MG63 (cell line): ENCODE measurements at regions not wholly inside any gene's neighbourhood (a gene's known extent, or its start where the extent isn't known, plus 50 kb on each side); places are given as distances from the start of the nearest gene placed in this dataset.

Source experiments
- DNase-seq: peaks from one replicate; pipeline ENCODE4 v3.0.0-alpha.2; 2020
- H3K27me3 ChIP-seq: fragments of 250-450 bp; sonication (Bioruptor Pico); 2 replicates; pipeline ENCODE4 v1.5.1; 2020; ENCODE audit warnings: mild to moderate bottlenecking, moderate library complexity
- H3K36me3 ChIP-seq: fragments of 250-450 bp; sonication (Bioruptor Pico); 2 replicates; pipeline ENCODE4 v1.5.1; 2020; ENCODE audit warnings: mild to moderate bottlenecking, moderate library complexity
- H3K4me3 ChIP-seq: fragments of 250-450 bp; sonication (Bioruptor Pico); 2 replicates; pipeline ENCODE4 v1.5.1; 2020; ENCODE audit warnings: mild to moderate bottlenecking, moderate library complexity
- H3K9me3 ChIP-seq: fragments of 250-450 bp; sonication (Bioruptor Pico); 2 replicates; pipeline ENCODE4 v1.5.1; 2020; ENCODE audit warnings: mild to moderate bottlenecking, moderate library complexity

- no peak overlapping the region for H3K4me3 ChIP-seq
- no peak for DNase-seq
- H3K9me3 ChIP-seq: peaks cover 1% of the 10 kb centered on the region; the same call in 1 of the 2 replicates
- no peaks in the 10 kb centered on the region for H3K27me3 ChIP-seq
- no peaks in the 10 kb centered on the region for H3K36me3 ChIP-seq
These were observed 1651.9 kb upstream of the MIR17HG start for GRCh38 chr13:89695343-89696257.

DNA sequence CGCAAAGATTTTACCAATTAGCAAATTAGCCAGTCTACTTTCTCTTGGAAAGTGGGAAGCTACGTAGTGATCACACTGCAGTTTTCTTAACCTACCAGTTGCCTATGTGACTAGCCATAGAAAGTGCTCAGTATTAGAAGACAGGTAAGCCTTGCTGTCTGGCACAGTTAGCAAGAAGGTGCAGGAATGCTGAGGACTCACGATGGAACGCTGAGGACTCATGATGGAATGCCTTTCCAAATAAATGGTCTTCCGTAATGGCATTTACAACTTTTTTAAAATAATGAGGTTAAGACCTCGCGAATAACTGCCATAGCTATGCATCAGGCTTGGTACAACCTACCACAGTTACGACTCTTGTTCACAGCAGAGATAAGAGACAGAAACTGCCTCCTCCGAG lies 1645.6 kb upstream of the MIR17HG start:
- H3K9me3 ChIP-seq: peaks cover 1% of the 10 kb centered on the region; the same call in 1 of the 2 replicates
- no peak for DNase-seq
- no peaks in the 10 kb centered on the region for H3K36me3 ChIP-seq
- H3K4me3 ChIP-seq: no peak overlapping the region
- no peaks in the 10 kb centered on the region for H3K27me3 ChIP-seq

DNA sequence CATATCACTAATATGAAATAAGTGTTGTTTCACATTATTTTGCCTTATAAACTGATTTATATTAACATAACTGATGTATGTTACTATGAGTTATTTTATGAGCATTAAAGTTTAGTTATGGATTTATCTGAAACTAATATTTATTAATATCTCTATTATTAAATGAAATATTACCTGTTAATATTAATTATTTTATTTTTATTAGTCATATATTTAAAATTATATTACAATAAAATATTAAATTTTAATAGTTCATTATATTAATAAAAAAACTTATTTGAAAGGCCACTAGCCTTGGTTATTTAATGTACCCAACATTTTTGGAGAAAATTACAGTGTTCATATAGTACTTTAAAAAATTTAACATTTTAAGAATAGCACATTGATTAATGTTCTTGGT lies 1643.4 kb upstream of the MIR17HG start:
- DNase-seq: no peak
- Histone ChIP-seq H3K9me3 (peaks cover 1% of the 10 kb centered on the region; the same call in 1 of the 2 replicates), H3K4me3 (no peak overlapping the region), H3K36me3 (no peaks in the 10 kb centered on the region), H3K27me3 (no peaks in the 10 kb centered on the region)

DNA sequence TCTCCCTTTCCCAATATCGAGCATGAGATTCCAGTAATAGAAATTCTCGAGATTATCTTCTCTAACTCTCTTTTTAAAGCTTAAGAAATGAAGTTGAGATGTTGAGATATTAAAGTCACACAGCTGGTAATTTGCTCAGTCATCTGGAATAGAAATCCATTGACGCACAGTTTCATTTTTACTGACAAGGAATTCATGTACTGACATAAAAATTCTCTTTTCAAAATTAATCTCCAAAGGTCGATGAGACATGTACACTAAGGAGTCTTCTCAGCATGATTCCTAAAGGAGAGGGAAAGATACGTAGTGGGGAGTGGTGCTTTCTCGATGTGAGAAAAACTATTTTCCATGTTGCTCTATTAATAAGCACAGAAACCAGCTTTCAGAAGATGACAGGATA lies 1639.5 kb upstream of the MIR17HG start:
- no peak for DNase-seq
- no peaks in the 10 kb centered on the region for H3K27me3 ChIP-seq
- no peaks in the 10 kb centered on the region for H3K36me3 ChIP-seq
- H3K9me3 ChIP-seq: no peaks in the 10 kb centered on the region
- H3K4me3 ChIP-seq: no peak overlapping the region

DNA sequence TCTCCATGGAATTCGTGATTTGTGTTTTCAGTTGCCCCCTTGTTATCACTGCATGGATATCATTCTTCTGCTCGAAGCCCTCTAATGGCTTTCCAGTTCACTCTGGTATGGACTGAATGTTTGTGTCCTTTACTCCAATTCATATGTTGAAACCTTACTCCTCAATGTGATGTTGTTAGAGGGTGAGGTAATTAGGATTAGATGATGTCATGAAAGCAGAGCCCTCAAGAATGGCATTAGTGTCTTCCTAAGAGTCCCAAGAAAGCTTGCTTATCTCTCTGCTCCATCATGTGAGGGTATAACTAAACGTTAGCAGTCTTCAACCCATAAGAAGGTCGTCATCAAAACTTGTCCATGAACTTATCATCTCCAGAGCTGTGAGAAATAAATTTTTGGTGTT lies 1626.3 kb upstream of the MIR17HG start:
- DNase-seq: no peak
- H3K27me3 ChIP-seq: no peaks in the 10 kb centered on the region
- H3K9me3 ChIP-seq: no peaks in the 10 kb centered on the region; the same call in 1 of the 2 replicates
- no peak overlapping the region for H3K4me3 ChIP-seq
- no peaks in the 10 kb centered on the region for H3K36me3 ChIP-seq

DNA sequence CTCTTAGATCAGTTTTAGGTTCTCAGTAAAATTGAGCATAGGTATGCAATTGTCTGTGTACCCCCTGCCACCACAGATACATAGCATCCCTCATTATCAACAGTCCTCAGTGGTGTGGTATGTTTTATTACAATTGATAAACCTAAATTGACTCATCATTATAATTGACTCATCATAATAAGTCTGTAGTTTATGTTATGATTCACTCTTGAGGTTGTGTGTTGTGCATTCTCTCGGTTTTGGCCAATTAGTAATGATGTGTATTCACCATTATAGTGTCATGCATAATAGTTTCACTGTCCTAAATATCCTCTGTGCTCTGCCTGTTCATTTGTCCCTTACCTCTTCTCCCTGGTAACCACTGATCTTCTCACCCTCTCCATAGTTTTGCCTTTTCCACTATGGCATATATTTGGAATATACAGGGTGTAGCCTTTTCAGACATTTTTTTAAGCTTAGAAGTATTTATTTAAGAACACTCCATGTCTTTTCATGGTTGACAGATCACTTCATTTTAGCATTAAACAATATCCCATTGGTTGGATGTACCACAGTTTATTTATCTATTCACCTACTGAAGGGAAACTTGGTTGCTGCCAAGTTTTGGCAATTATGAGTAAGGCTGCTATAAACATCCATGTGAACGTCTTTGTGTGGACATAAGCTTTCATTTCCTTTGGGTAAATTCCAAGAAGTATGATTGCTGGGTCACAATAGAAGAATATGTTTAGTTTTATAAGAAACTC lies 1620.6 kb upstream of the MIR17HG start:
- H3K36me3 ChIP-seq: no peaks in the 10 kb centered on the region
- no peaks in the 10 kb centered on the region for H3K27me3 ChIP-seq
- H3K4me3 ChIP-seq: no peak overlapping the region
- no peaks in the 10 kb centered on the region; the same call in 1 of the 2 replicates for H3K9me3 ChIP-seq
- DNase-seq: peak; percentile 33

GRCh38 chr13:89733829-89734228 lies 1613.7 kb upstream of the MIR17HG start:
- no peaks in the 10 kb centered on the region for H3K36me3 ChIP-seq
- no peak for DNase-seq

DNA sequence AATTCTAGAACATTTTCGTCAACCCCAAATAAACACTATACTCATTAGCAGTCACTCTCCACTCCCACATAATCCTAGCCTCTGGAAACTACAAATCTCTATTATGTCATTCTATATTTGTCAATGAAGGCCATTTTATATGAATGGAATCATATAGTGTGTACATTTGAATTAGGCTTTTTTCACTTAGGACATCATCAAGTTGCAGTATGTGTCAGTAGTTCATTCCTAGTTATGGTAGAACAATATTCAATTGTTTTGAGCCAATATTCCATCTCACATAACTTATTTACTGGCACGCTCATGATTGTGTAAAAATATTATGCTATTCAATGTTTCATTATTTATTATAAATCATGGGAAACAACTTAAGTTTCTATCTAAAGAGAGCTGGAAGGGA lies 1610.4 kb upstream of the MIR17HG start:
- H3K4me3 ChIP-seq: no peak overlapping the region
- H3K27me3 ChIP-seq: no peaks in the 10 kb centered on the region
- H3K9me3 ChIP-seq: no peaks in the 10 kb centered on the region
- no peaks in the 10 kb centered on the region for H3K36me3 ChIP-seq
- no peak for DNase-seq

More at GRCh38 chr13:89733829-89734228, 1613.7 kb upstream of the MIR17HG start:
- Histone ChIP-seq H3K27me3 (no peaks in the 10 kb centered on the region), H3K4me3 (no peak overlapping the region), H3K9me3 (no peaks in the 10 kb centered on the region)

- no peak for DNase-seq
- H3K9me3 ChIP-seq: no peaks in the 10 kb centered on the region
- no peak overlapping the region for H3K4me3 ChIP-seq
- H3K36me3 ChIP-seq: no peaks in the 10 kb centered on the region
- H3K27me3 ChIP-seq: no peaks in the 10 kb centered on the region
These were observed 1609.4 kb upstream of the MIR17HG start for GRCh38 chr13:89738072-89738471.

GRCh38 chr13:89740994-89741685 lies 1606.3 kb upstream of the MIR17HG start:
- DNase-seq: peak; percentile 6
- H3K4me3 ChIP-seq: no peak overlapping the region

GRCh38 chr13:89746554-89746953 lies 1600.9 kb upstream of the MIR17HG start:
- DNase-seq: no peak
- Histone ChIP-seq H3K27me3 (no peaks in the 10 kb centered on the region), H3K4me3 (no peak overlapping the region), H3K36me3 (no peaks in the 10 kb centered on the region), H3K9me3 (no peaks in the 10 kb centered on the region)

More at GRCh38 chr13:89740994-89741685, 1606.3 kb upstream of the MIR17HG start:
- Histone ChIP-seq H3K36me3 (no peaks in the 10 kb centered on the region), H3K9me3 (no peaks in the 10 kb centered on the region), H3K27me3 (no peaks in the 10 kb centered on the region)

DNA sequence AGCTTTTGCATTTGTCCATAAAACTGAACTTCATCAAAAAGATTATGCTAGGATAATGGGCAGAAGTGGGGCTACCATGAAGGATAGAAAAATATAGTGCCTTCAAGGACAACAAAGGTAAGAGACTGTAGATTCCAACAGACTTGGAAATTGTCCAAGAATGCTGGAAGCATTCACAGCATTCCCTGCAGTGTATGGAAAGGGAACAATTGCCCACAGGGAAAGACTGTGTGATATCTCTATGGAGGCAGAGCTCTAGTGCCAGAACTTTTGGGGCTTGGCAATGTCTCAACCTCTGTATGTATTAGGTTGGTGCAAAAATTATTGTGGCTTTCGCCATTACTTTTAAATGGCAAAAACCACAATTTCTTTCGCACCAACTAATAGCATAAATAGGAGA lies 1598.8 kb upstream of the MIR17HG start:
- H3K27me3 ChIP-seq: no peaks in the 10 kb centered on the region
- no peak for DNase-seq
- H3K9me3 ChIP-seq: no peaks in the 10 kb centered on the region
- H3K36me3 ChIP-seq: no peaks in the 10 kb centered on the region
- H3K4me3 ChIP-seq: no peak overlapping the region

GRCh38 chr13:89749888-89750287 lies 1597.6 kb upstream of the MIR17HG start:
- Histone ChIP-seq H3K9me3 (no peaks in the 10 kb centered on the region), H3K36me3 (no peaks in the 10 kb centered on the region), H3K4me3 (no peak overlapping the region), H3K27me3 (no peaks in the 10 kb centered on the region)
- DNase-seq: no peak

DNA sequence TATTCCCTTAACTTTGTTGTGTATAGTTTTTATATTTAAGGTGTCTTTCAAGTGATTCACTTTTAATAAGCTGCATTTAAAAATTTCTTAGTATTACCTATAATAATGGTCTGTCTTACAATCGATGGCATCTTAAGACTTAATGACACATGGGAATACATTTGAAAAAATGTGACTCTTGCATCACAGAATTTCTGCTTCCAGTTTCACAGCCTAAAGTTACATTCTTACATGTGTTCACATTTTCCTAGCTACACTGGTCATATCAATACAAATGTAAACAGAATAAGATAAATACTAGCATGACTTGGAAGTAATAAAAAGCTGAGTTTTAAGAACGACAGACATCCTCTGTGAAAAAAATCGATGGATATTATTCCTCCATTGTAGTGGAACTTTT lies 1597.1 kb upstream of the MIR17HG start:
- no peak for DNase-seq

DNA sequence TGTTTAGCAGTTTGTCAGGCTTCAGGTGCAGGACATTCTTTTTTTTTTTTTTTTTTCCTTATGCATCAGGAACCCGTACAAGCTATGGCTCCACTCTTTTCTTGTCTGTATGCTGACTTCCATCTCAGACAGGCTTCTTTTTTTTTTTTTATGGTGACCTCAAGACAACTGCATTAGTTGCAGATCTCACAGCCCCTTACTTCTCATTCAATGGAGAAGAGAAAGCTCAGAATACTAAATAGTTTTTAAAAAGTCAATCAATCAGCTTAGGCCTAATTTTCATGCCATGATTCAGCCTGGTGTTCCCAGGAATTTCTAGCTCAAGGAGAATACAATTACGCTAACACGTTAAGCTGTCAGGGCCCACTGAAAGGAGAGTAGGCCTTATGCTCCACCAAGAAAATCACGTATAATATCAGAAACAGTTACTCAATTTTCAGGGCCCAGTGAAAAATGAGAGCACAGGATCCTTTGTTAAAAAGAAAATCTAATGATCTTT lies 1596.0 kb upstream of the MIR17HG start:
- no peaks in the 10 kb centered on the region for H3K9me3 ChIP-seq

More for the DNA sequence above, 1597.1 kb upstream of the MIR17HG start:
- no peak overlapping the region for H3K4me3 ChIP-seq
- H3K36me3 ChIP-seq: no peaks in the 10 kb centered on the region
- H3K27me3 ChIP-seq: no peaks in the 10 kb centered on the region
- no peaks in the 10 kb centered on the region for H3K9me3 ChIP-seq

GRCh38 chr13:89752394-89752793 lies 1595.1 kb upstream of the MIR17HG start:
- no peak for DNase-seq
- Histone ChIP-seq H3K36me3 (no peaks in the 10 kb centered on the region), H3K4me3 (no peak overlapping the region), H3K27me3 (no peaks in the 10 kb centered on the region), H3K9me3 (no peaks in the 10 kb centered on the region; the same call in 1 of the 2 replicates)

More for the DNA sequence above, 1596.0 kb upstream of the MIR17HG start:
- Histone ChIP-seq H3K36me3 (no peaks in the 10 kb centered on the region), H3K27me3 (no peaks in the 10 kb centered on the region), H3K4me3 (no peak overlapping the region)
- DNase-seq: no peak
